Ascending aorta (tissue), 2 donors: ENCODE measurements at regions not wholly inside any gene's neighbourhood (a gene's known extent, or its start where the extent isn't known, plus 50 kb on each side); places are given as distances from the start of the nearest gene placed in this dataset.

Experiments used
- DNase-seq, 2 donors: peaks; one replicate each; pipeline ENCODE4 v3.0.0-alpha.2; 2019; ENCODE audit warnings: low spot score in 2 of 2
- H3K27ac ChIP-seq, 2 donors: fragments of 200-600 bp; sonication (generic); one replicate each; pipeline ENCODE4 v1.5.1; 2016 to 2017; ENCODE audit warnings: mild to moderate bottlenecking in 1 of 2
- H3K27me3 ChIP-seq: fragments of 200-600 bp; sonication (generic); one replicate; pipeline ENCODE4 v1.5.1; 2017
- H3K36me3 ChIP-seq, 2 donors: fragments of 200-600 bp; sonication (generic); one replicate each; pipeline ENCODE4 v1.5.1; 2016
- H3K4me1 ChIP-seq, 2 donors: fragments of 200-600 bp; sonication (generic); one replicate each; pipeline ENCODE4 v1.5.1; 2016 to 2017; ENCODE audit warnings: mild to moderate bottlenecking in 1 of 2
- H3K4me3 ChIP-seq, 2 donors: fragments of 200-600 bp; sonication (generic); one replicate each; pipeline ENCODE4 v1.5.1; 2016 to 2017; ENCODE audit warnings: mild to moderate bottlenecking in 1 of 2
- H3K9me3 ChIP-seq, 2 donors: fragments of 200-600 bp; sonication (generic); one replicate each; pipeline ENCODE4 v1.5.1; 2016
- CTCF ChIP-seq, 3 experiments: fragments of 200-600 bp in 2 of 3; fragments of 450-650 bp in 1 of 3; sonication (generic) in 2 of 3; IDR thresholded peaks; one replicate each; pipeline ENCODE4 v1.5.1; 2016 to 2019; ENCODE audit warnings: antibody characterized with exemption in 3 of 3, mild to moderate bottlenecking in 1 of 3, moderate library complexity in 1 of 3
- intact Hi-C: fragments of 100-400 bp; cut with DNase I; formaldehyde crosslinking; loops from one replicate; pipeline ENCODE4 v1.15.1; 2023

- no peak overlapping the region for H3K27ac ChIP-seq
- no peak for TF ChIP-seq CTCF (IDR thresholded peaks at IDR 0.05)
- DNase-seq, result no peak
- no peaks in the 10 kb centered on the region for H3K36me3 ChIP-seq
- H3K9me3 ChIP-seq, result no peaks in the 10 kb centered on the region
- no peaks in the 10 kb centered on the region for H3K27me3 ChIP-seq
- no peak overlapping the region for H3K4me3 ChIP-seq
- intact Hi-C loops, result no loop called here
- H3K4me1 ChIP-seq, result no peaks in the 10 kb centered on the region
Observed at GRCh38 chr13:86758116-86758515, 913.1 kb upstream of the SLITRK5 start.

- H3K4me1 ChIP-seq, result no peaks in the 10 kb centered on the region
- no peaks in the 10 kb centered on the region for H3K36me3 ChIP-seq
- no peaks in the 10 kb centered on the region for H3K9me3 ChIP-seq
- intact Hi-C loops, result no loop called here
- TF ChIP-seq CTCF (IDR thresholded peaks at IDR 0.05), result no peak
- H3K27me3 ChIP-seq, result no peaks in the 10 kb centered on the region
- H3K4me3 ChIP-seq, result no peak overlapping the region
- no peak overlapping the region for H3K27ac ChIP-seq
- no peak for DNase-seq
Observed at GRCh38 chr13:86760620-86761019, 910.6 kb upstream of the SLITRK5 start.

- Histone ChIP-seq H3K4me3 (no peak overlapping the region), H3K4me1 (no peaks in the 10 kb centered on the region), H3K27ac (no peak overlapping the region), H3K36me3 (no peaks in the 10 kb centered on the region), H3K9me3 (no peaks in the 10 kb centered on the region), H3K27me3 (no peaks in the 10 kb centered on the region)
- intact Hi-C loops, result no loop called here
- DNase-seq, result no peak
- no peak for TF ChIP-seq CTCF (IDR thresholded peaks at IDR 0.05)
Observed at GRCh38 chr13:86765462-86765861, 905.7 kb upstream of the SLITRK5 start.

- H3K27me3 ChIP-seq, result no peaks in the 10 kb centered on the region
- H3K4me3 ChIP-seq, result no peak overlapping the region
- no peak for DNase-seq
- H3K27ac ChIP-seq, result no peak overlapping the region
- intact Hi-C loops, result no loop called here
- no peak for TF ChIP-seq CTCF (IDR thresholded peaks at IDR 0.05)
- no peaks in the 10 kb centered on the region for H3K36me3 ChIP-seq
- no peaks in the 10 kb centered on the region for H3K9me3 ChIP-seq
- no peaks in the 10 kb centered on the region for H3K4me1 ChIP-seq
Observed at GRCh38 chr13:86788616-86789015, 882.6 kb upstream of the SLITRK5 start.

- no peak for TF ChIP-seq CTCF (IDR thresholded peaks at IDR 0.05)
Observed at GRCh38 chr13:86792153-86792651, 879.0 kb upstream of the SLITRK5 start.

GRCh38 chr13:86795858-86796257, 875.3 kb upstream of the SLITRK5 start:
- DNase-seq, result no peak
- intact Hi-C loops, result no loop called here
- Histone ChIP-seq H3K4me3 (no peak overlapping the region), H3K27me3 (no peaks in the 10 kb centered on the region), H3K9me3 (no peaks in the 10 kb centered on the region), H3K36me3 (no peaks in the 10 kb centered on the region), H3K27ac (no peak overlapping the region), H3K4me1 (no peaks in the 10 kb centered on the region)
- TF ChIP-seq CTCF (IDR thresholded peaks at IDR 0.05), result no peak

More at GRCh38 chr13:86792153-86792651, 879.0 kb upstream of the SLITRK5 start:
- Histone ChIP-seq H3K27ac (no peak overlapping the region), H3K27me3 (no peaks in the 10 kb centered on the region), H3K36me3 (no peaks in the 10 kb centered on the region), H3K4me3 (no peak overlapping the region), H3K9me3 (no peaks in the 10 kb centered on the region), H3K4me1 (no peaks in the 10 kb centered on the region)
- intact Hi-C loops, result no loop called here
- DNase-seq, result no peak
